ENCODE measurements at regions not wholly inside any gene's neighbourhood (a gene's known extent, or its start where the extent isn't known, plus 50 kb on each side); places are given as distances from the start of the nearest gene placed in this dataset.

GRCh38 chr6:54654381-54654780 lies 192.2 kb upstream of the FAM83B start:
- TF ChIP-seq POLR2AphosphoS5 (IDR thresholded peaks at IDR 0.05; ENCODE audit: borderline replicate concordance, low read depth, low read length): no peak
- TF ChIP-seq EZH2 (IDR thresholded peaks at IDR 0.05): no peak
- no peak for TF ChIP-seq FOXP2 (optimal IDR thresholded peaks at IDR 0.05; ENCODE audit: control extremely low read depth, extremely low read length, insufficient read depth)

All from SK-N-MC (cell line).